ENCODE measurements at regions not wholly inside any gene's neighbourhood (a gene's known extent, or its start where the extent isn't known, plus 50 kb on each side); places are given as distances from the start of the nearest gene placed in this dataset.

- Histone ChIP-seq H3K27ac (ENCODE audit: low read depth in 2 of 2, low read length in 1 of 2) (no peak overlapping the region), H3K27me3 (ENCODE audit: control insufficient read depth in 1 of 2, insufficient read depth in 2 of 2, low read length in 2 of 2) (no peaks in the 10 kb centered on the region), H3K36me3 (ENCODE audit: control insufficient read depth in 2 of 2, insufficient read depth in 2 of 2, low read length in 1 of 2) (no peaks in the 10 kb centered on the region), H3K4me1 (ENCODE audit: control insufficient read depth in 2 of 2, insufficient read depth in 2 of 2, low read length in 1 of 2) (no peaks in the 10 kb centered on the region), H3K9me3 (ENCODE audit: control insufficient read depth in 2 of 2, insufficient read depth in 1 of 2, low read depth in 1 of 2, low read length in 1 of 2) (no peaks in the 10 kb centered on the region), H3K4me3 (ENCODE audit: low read depth in 1 of 2, low read length in 2 of 2) (no peak overlapping the region)
- WGBS, 2 donors: 77 to 78% methylated on average over 17 of the region's 17 CpGs
Measured at GRCh38 chr2:16149349-16150243, 209.2 kb downstream of the MYCN start.

- Histone ChIP-seq H3K9me3 (ENCODE audit: control insufficient read depth in 2 of 2, insufficient read depth in 1 of 2, low read depth in 1 of 2, low read length in 1 of 2) (no peaks in the 10 kb centered on the region), H3K36me3 (ENCODE audit: control insufficient read depth in 2 of 2, insufficient read depth in 2 of 2, low read length in 1 of 2) (no peaks in the 10 kb centered on the region), H3K4me1 (ENCODE audit: control insufficient read depth in 2 of 2, insufficient read depth in 2 of 2, low read length in 1 of 2) (no peaks in the 10 kb centered on the region), H3K4me3 (ENCODE audit: low read depth in 1 of 2, low read length in 2 of 2) (no peak overlapping the region), H3K27me3 (ENCODE audit: control insufficient read depth in 1 of 2, insufficient read depth in 2 of 2, low read length in 2 of 2) (no peaks in the 10 kb centered on the region), H3K27ac (ENCODE audit: low read depth in 2 of 2, low read length in 1 of 2) (no peak overlapping the region)
- WGBS, 2 donors: 86 to 89% methylated on average over 6 of the region's 6 CpGs
Measured at GRCh38 chr2:16148632-16149348, 208.4 kb downstream of the MYCN start.

- no peaks in the 10 kb centered on the region for H3K27me3 ChIP-seq (ENCODE audit: control insufficient read depth in 1 of 2, insufficient read depth in 2 of 2, low read length in 2 of 2)
- H3K9me3 ChIP-seq (ENCODE audit: control insufficient read depth in 2 of 2, insufficient read depth in 1 of 2, low read depth in 1 of 2, low read length in 1 of 2): no peaks in the 10 kb centered on the region
- no peak overlapping the region for H3K4me3 ChIP-seq (ENCODE audit: low read depth in 1 of 2, low read length in 2 of 2)
- no peak overlapping the region for H3K27ac ChIP-seq (ENCODE audit: low read depth in 2 of 2, low read length in 1 of 2)
- WGBS, 2 donors: 68 to 87% methylated on average over 9 of the region's 9 CpGs
- no peaks in the 10 kb centered on the region for H3K4me1 ChIP-seq (ENCODE audit: control insufficient read depth in 2 of 2, insufficient read depth in 2 of 2, low read length in 1 of 2)
- no peaks in the 10 kb centered on the region for H3K36me3 ChIP-seq (ENCODE audit: control insufficient read depth in 2 of 2, insufficient read depth in 2 of 2, low read length in 1 of 2)
Measured at GRCh38 chr2:16142383-16143361, 202.3 kb downstream of the MYCN start.

GRCh38 chr2:16141641-16141921 is 201.2 kb downstream of the MYCN start:
- no peak overlapping the region for H3K27ac ChIP-seq (ENCODE audit: low read depth in 2 of 2, low read length in 1 of 2)
- whole genome bisulfite sequencing, 2 donors: 62 to 79% methylated on average over 2 of the region's 2 CpGs
- no peaks in the 10 kb centered on the region for H3K27me3 ChIP-seq (ENCODE audit: control insufficient read depth in 1 of 2, insufficient read depth in 2 of 2, low read length in 2 of 2)
- H3K4me1 ChIP-seq (ENCODE audit: control insufficient read depth in 2 of 2, insufficient read depth in 2 of 2, low read length in 1 of 2): no peaks in the 10 kb centered on the region
- no peaks in the 10 kb centered on the region for H3K36me3 ChIP-seq (ENCODE audit: control insufficient read depth in 2 of 2, insufficient read depth in 2 of 2, low read length in 1 of 2)
- no peak overlapping the region for H3K4me3 ChIP-seq (ENCODE audit: low read depth in 1 of 2, low read length in 2 of 2)
- no peaks in the 10 kb centered on the region for H3K9me3 ChIP-seq (ENCODE audit: control insufficient read depth in 2 of 2, insufficient read depth in 1 of 2, low read depth in 1 of 2, low read length in 1 of 2)

- H3K4me1 ChIP-seq (ENCODE audit: control insufficient read depth in 2 of 2, insufficient read depth in 2 of 2, low read length in 1 of 2): no peaks in the 10 kb centered on the region
- no peaks in the 10 kb centered on the region for H3K36me3 ChIP-seq (ENCODE audit: control insufficient read depth in 2 of 2, insufficient read depth in 2 of 2, low read length in 1 of 2)
- H3K27me3 ChIP-seq (ENCODE audit: control insufficient read depth in 1 of 2, insufficient read depth in 2 of 2, low read length in 2 of 2): no peaks in the 10 kb centered on the region
- no peak overlapping the region for H3K27ac ChIP-seq (ENCODE audit: low read depth in 2 of 2, low read length in 1 of 2)
- no peaks in the 10 kb centered on the region for H3K9me3 ChIP-seq (ENCODE audit: control insufficient read depth in 2 of 2, insufficient read depth in 1 of 2, low read depth in 1 of 2, low read length in 1 of 2)
- WGBS, 2 donors: 72 to 80% methylated on average over 7 of the region's 7 CpGs
- H3K4me3 ChIP-seq (ENCODE audit: low read depth in 1 of 2, low read length in 2 of 2): no peak overlapping the region
Measured at GRCh38 chr2:16140771-16141640, 200.7 kb downstream of the MYCN start.

- H3K4me1 ChIP-seq (ENCODE audit: control insufficient read depth in 2 of 2, insufficient read depth in 2 of 2, low read length in 1 of 2): peaks cover 0 to 3% of the 10 kb centered on the region in 2 donors
- no peaks in the 10 kb centered on the region for H3K36me3 ChIP-seq (ENCODE audit: control insufficient read depth in 2 of 2, insufficient read depth in 2 of 2, low read length in 1 of 2)
- no peak overlapping the region for H3K27ac ChIP-seq (ENCODE audit: low read depth in 2 of 2, low read length in 1 of 2)
- H3K9me3 ChIP-seq (ENCODE audit: control insufficient read depth in 2 of 2, insufficient read depth in 1 of 2, low read depth in 1 of 2, low read length in 1 of 2): no peaks in the 10 kb centered on the region
- no peak overlapping the region for H3K4me3 ChIP-seq (ENCODE audit: low read depth in 1 of 2, low read length in 2 of 2)
- 63 to 74% methylated on average over 9 of the region's 9 CpGs for WGBS, 2 donors
- no peaks in the 10 kb centered on the region for H3K27me3 ChIP-seq (ENCODE audit: control insufficient read depth in 1 of 2, insufficient read depth in 2 of 2, low read length in 2 of 2)
Measured at GRCh38 chr2:16139663-16140615, 199.6 kb downstream of the MYCN start.

GRCh38 chr2:16138811-16139662 is 198.7 kb downstream of the MYCN start:
- Histone ChIP-seq H3K27ac (ENCODE audit: low read depth in 2 of 2, low read length in 1 of 2) (no peak overlapping the region), H3K4me3 (ENCODE audit: low read depth in 1 of 2, low read length in 2 of 2) (no peak overlapping the region), H3K27me3 (ENCODE audit: control insufficient read depth in 1 of 2, insufficient read depth in 2 of 2, low read length in 2 of 2) (no peaks in the 10 kb centered on the region), H3K36me3 (ENCODE audit: control insufficient read depth in 2 of 2, insufficient read depth in 2 of 2, low read length in 1 of 2) (no peaks in the 10 kb centered on the region), H3K9me3 (ENCODE audit: control insufficient read depth in 2 of 2, insufficient read depth in 1 of 2, low read depth in 1 of 2, low read length in 1 of 2) (no peaks in the 10 kb centered on the region), H3K4me1 (ENCODE audit: control insufficient read depth in 2 of 2, insufficient read depth in 2 of 2, low read length in 1 of 2) (peaks cover 0 to 3% of the 10 kb centered on the region in 2 donors)
- 78 to 82% methylated on average over 8 of the region's 8 CpGs for WGBS, 2 donors

Measured in esophagus (tissue), 2 donors.